Uterus (tissue), 3 donors: ENCODE measurements at regions not wholly inside any gene's neighbourhood (a gene's known extent, or its start where the extent isn't known, plus 50 kb on each side); places are given as distances from the start of the nearest gene placed in this dataset.

Source experiments
- DNase-seq, 2 donors: peaks; one replicate each; pipeline ENCODE4 v3.0.0-alpha.2; 2019 to 2020
- H3K27ac ChIP-seq, 2 donors: fragments of 200-600 bp; sonication (generic); 1 replicate in 1 of 2; 2 replicates in 1 of 2; pipeline ENCODE4 v1.5.1; 2016 to 2018
- H3K27me3 ChIP-seq, 2 donors: fragments of 200-600 bp; sonication (generic); one replicate each; pipeline ENCODE4 v1.5.1; 2018 to 2019; ENCODE audit warnings: control low read depth in 1 of 2
- H3K36me3 ChIP-seq, 2 donors: fragments of 200-600 bp; sonication (generic); one replicate each; pipeline ENCODE4 v1.5.1; 2019; ENCODE audit warnings: control low read depth in 1 of 2
- H3K4me1 ChIP-seq, 2 donors: fragments of 200-600 bp; sonication (generic); one replicate each; pipeline ENCODE4 v1.5.1; 2018 to 2019; ENCODE audit warnings: control low read depth in 1 of 2
- H3K4me3 ChIP-seq, 2 donors: fragments of 200-600 bp; sonication (generic); 1 replicate in 1 of 2; 2 replicates in 1 of 2; pipeline ENCODE4 v1.5.1; 2018 to 2019; ENCODE audit warnings: mild to moderate bottlenecking in 1 of 2
- H3K9me3 ChIP-seq, 2 donors: fragments of 200-600 bp; sonication (generic); one replicate each; pipeline ENCODE4 v1.5.1; 2019; ENCODE audit warnings: control low read depth in 1 of 2
- POLR2A ChIP-seq, 2 donors: fragments of 450-650 bp; IDR thresholded peaks; one replicate each; pipeline ENCODE4 v1.6.1; 2016; ENCODE audit warnings: antibody characterized with exemption in 2 of 2, mild to moderate bottlenecking in 1 of 2, moderate library complexity in 1 of 2
- intact Hi-C: fragments of 100-400 bp; cut with DNase I; formaldehyde crosslinking; loops from one replicate; pipeline ENCODE4 v1.15.1; 2023; ENCODE audit warnings: low total_unique reads
- TF ChIP-seq, protein P1 (sequence below), 4 experiments: fragments of 200-600 bp in 2 of 4; fragments of 450-650 bp in 2 of 4; sonication (generic) in 2 of 4; IDR thresholded peaks; one replicate each; pipeline ENCODE4 v1.5.1; 2016 to 2019; ENCODE audit warnings: antibody characterized with exemption in 4 of 4, mild to moderate bottlenecking in 2 of 4, moderate library complexity in 1 of 4
- donor health status: DM: yes; HTN: yes; CAD: no.

DNA sequence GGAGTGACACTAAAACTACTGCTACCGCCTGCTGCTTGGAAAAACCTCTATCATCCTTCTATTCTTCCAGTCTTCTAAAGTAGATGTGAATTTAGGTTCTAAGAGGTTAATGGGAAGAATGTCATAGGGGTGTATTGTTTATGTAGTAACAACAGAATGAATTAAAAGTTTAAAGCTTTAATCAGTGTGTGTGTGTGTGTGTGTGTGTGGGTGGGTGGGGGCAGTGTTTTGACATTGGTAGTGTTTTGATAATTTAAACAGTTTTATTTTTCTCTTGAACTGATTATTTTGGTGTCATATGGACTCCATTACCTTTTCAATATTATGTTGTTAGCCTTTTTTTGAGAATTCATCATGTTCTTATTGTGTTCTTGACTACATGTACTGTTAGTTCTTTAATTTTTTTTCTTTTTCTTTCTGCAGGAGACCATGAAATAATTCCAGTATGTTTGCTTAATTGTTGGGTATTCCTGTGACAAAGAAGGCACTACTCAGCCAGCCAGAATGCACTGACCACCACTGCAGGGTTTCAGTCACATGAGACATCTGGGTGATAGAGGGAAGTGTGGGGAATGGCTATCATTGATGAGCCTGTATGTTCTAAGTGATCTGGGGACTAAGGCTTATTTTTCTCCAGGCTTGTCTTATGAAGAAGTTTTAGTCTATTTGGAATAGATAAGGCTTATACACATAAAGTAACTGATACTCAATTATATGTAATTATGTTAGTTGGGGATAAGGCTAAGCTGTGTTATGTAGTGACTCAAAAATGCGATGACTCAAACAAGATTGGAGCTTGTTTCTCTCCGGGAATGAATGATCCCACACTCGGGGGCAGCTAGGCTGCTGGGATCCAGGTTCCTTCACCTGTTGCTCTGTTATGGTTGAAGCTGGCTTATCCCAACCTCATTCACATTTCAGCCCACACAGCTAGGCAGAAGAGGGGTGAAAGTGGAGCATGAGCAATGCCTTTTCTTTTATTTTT is 50.2 kb upstream of the ACTBL2 start:
- Histone ChIP-seq H3K9me3 (no peaks in the 10 kb centered on the region), H3K36me3 (no peaks in the 10 kb centered on the region), H3K4me3 (no peak overlapping the region), H3K27me3 (no peaks in the 10 kb centered on the region), H3K4me1 (no peaks in the 10 kb centered on the region), H3K27ac (no peak overlapping the region)
- TF ChIP-seq, protein P1, sequence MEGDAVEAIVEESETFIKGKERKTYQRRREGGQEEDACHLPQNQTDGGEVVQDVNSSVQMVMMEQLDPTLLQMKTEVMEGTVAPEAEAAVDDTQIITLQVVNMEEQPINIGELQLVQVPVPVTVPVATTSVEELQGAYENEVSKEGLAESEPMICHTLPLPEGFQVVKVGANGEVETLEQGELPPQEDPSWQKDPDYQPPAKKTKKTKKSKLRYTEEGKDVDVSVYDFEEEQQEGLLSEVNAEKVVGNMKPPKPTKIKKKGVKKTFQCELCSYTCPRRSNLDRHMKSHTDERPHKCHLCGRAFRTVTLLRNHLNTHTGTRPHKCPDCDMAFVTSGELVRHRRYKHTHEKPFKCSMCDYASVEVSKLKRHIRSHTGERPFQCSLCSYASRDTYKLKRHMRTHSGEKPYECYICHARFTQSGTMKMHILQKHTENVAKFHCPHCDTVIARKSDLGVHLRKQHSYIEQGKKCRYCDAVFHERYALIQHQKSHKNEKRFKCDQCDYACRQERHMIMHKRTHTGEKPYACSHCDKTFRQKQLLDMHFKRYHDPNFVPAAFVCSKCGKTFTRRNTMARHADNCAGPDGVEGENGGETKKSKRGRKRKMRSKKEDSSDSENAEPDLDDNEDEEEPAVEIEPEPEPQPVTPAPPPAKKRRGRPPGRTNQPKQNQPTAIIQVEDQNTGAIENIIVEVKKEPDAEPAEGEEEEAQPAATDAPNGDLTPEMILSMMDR (IDR thresholded peaks at IDR 0.05), result no peak
- TF ChIP-seq POLR2A (IDR thresholded peaks at IDR 0.05), result no peak
- intact Hi-C loops, result no loop called here
- no peak for DNase-seq
